GM12865 (cell line): ENCODE measurements at regions not wholly inside any gene's neighbourhood (a gene's known extent, or its start where the extent isn't known, plus 50 kb on each side); places are given as distances from the start of the nearest gene placed in this dataset.

Experiments used
- DNase-seq: peaks from one replicate; pipeline ENCODE4 v3.0.0; 2010; ENCODE audit warnings: low read depth
- H3K4me3 ChIP-seq: 2 replicates; pipeline ENCODE4 v1.5.1; 2011; ENCODE audit warnings: mild to moderate bottlenecking, low read depth, low read length, control low read depth
- TF ChIP-seq, protein P1 (sequence below): IDR thresholded peaks from 2 replicates; pipeline ENCODE4 v1.5.1; 2011; ENCODE audit warnings: low read length, control low read depth, low read depth, inconsistent platforms; ENCODE audit not compliant: insufficient read depth; ENCODE audit errors: missing control alignments

DNA sequence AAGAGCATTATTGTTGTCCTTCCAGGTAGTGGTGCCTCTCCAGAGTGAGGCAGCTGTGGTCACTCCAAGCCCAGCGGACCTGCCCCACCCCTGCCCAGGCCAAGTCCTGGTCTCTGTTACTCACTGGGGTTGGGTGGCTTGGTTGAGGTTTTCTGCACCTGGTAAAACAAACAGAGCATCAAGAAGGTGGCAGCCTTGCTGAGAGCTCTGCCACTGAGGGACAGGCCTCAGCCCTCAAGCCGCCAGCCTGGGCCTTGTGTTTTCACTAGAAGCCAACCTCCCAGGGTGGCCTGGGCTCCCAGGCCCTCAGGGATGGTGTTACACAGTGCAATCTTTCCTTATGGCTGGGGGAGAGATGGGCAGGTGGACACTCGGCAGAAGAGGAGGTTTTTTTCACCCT, 182.7 kb downstream of the BCOR start:
- DNase-seq: no peak
- H3K4me3 ChIP-seq: no peak overlapping the region
- TF ChIP-seq, protein P1, sequence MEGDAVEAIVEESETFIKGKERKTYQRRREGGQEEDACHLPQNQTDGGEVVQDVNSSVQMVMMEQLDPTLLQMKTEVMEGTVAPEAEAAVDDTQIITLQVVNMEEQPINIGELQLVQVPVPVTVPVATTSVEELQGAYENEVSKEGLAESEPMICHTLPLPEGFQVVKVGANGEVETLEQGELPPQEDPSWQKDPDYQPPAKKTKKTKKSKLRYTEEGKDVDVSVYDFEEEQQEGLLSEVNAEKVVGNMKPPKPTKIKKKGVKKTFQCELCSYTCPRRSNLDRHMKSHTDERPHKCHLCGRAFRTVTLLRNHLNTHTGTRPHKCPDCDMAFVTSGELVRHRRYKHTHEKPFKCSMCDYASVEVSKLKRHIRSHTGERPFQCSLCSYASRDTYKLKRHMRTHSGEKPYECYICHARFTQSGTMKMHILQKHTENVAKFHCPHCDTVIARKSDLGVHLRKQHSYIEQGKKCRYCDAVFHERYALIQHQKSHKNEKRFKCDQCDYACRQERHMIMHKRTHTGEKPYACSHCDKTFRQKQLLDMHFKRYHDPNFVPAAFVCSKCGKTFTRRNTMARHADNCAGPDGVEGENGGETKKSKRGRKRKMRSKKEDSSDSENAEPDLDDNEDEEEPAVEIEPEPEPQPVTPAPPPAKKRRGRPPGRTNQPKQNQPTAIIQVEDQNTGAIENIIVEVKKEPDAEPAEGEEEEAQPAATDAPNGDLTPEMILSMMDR: no peak

DNA sequence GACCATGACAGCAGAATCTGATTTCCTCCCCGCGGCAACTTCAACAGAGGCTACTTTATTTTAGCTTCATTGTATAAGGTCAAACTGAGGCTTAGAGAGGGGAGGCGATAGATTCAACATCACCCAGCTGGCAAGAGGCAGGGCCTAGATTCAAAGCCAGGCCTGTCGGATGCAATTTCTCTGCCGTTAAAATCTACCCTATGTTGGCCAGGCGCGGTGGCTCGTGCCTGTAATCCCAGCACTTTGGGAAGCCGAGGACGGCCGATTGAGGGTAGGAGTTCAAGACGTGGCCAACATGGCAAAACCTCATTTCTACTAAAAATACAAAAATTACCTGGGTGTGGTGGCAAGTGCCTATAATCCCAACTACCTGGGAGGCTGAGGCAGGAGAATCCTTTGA, 182.2 kb downstream of the BCOR start:
- no peak overlapping the region for H3K4me3 ChIP-seq
- TF ChIP-seq, protein P1: no peak

DNA sequence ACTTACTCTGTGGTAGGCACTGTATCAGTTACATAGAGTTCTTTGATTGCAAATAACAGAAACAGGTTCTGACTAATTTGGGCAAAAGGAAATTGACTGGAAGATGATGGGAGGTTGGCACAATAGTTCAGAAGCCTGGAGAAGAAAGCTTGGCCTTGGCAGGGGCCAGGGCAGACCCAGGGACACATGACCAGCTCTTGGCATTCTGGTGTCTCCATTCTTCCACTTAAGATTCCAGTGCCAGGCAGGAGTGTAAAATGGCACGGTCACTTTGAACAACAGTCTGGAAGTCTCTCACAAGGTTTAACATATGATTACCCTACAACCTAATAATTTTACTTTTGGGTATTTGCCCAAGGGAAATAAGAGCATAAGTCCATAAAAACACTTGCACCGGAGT, 175.9 kb downstream of the BCOR start:
- H3K4me3 ChIP-seq: no peak overlapping the region
- TF ChIP-seq, protein P1: no peak
- no peak for DNase-seq

More for the DNA sequence above, 182.2 kb downstream of the BCOR start:
- DNase-seq: no peak

- no peak overlapping the region for H3K4me3 ChIP-seq
- TF ChIP-seq, protein P1: no peak
- DNase-seq: no peak
Observed at GRCh38 chrX:39922488-39922887, 175.3 kb downstream of the BCOR start.

- TF ChIP-seq, protein P1: no peak
- DNase-seq: no peak
Observed at GRCh38 chrX:39922926-39923325, 174.8 kb downstream of the BCOR start.

DNA sequence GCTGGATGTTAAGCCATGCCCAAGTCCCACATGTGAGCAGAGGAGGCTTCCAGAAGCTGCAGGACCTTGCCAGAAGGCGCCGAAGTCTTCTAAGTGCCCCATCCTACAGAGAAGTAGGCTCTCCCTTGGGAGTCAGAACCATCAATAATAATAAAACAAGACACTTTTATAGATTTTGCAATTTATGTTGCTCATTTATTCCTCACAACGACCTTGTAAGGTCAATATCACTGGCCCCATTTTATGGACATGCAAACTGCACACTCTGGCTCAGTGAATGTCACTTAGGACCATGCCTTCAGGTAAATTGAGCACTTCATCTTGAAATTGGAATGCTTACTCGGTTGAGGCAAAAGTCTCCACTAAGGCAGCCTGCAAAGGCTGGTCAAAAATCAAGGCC, 170.4 kb downstream of the BCOR start:
- no peak for DNase-seq
- TF ChIP-seq, protein P1: no peak

More at GRCh38 chrX:39922926-39923325, 174.8 kb downstream of the BCOR start:
- no peak overlapping the region for H3K4me3 ChIP-seq

DNA sequence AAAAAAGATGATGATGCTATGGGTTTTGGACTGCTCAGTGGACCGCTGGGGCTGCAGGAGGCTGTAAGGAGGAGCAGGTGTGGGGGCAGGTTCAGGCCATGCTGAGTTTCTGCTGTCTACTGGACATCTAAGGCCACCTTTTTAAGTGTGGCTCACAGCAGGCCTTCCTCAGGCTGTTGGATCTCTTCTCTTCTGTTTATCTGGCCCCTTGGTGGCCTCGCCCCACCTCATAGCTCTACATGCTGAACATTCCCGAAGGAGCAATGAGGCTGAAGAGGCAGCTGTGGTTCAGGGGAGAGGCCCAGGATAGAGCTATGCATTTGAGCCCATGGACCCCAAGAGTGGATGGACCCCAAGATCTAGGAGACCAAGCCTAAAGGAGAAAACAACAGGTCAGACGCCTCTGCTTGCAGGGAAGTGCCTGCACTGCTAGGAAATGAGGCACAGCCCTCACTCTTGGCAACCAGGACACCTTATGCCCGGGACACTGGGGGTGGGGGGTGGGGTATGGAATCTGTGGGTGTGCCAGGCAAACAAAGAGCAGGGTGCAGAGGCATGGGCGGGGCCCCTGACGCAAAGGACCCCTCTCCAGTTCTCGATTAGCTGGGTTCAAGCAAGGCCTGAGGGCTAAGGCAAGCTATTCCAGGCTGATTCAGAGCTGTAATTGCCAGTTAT, 168.9 kb downstream of the BCOR start:
- TF ChIP-seq, protein P1: no peak
- no peak overlapping the region for H3K4me3 ChIP-seq
- DNase-seq: no peak

More for the DNA sequence above, 170.4 kb downstream of the BCOR start:
- H3K4me3 ChIP-seq: no peak overlapping the region
